Cerebellar cortex (tissue), 1 donor: ENCODE measurements at regions not wholly inside any gene's neighbourhood (a gene's known extent, or its start where the extent isn't known, plus 50 kb on each side); places are given as distances from the start of the nearest gene placed in this dataset.

Source experiments
- DNase-seq: peaks from one replicate; pipeline ENCODE4 v3.0.0-alpha.2; 2015; ENCODE audit warnings: low spot score

DNA sequence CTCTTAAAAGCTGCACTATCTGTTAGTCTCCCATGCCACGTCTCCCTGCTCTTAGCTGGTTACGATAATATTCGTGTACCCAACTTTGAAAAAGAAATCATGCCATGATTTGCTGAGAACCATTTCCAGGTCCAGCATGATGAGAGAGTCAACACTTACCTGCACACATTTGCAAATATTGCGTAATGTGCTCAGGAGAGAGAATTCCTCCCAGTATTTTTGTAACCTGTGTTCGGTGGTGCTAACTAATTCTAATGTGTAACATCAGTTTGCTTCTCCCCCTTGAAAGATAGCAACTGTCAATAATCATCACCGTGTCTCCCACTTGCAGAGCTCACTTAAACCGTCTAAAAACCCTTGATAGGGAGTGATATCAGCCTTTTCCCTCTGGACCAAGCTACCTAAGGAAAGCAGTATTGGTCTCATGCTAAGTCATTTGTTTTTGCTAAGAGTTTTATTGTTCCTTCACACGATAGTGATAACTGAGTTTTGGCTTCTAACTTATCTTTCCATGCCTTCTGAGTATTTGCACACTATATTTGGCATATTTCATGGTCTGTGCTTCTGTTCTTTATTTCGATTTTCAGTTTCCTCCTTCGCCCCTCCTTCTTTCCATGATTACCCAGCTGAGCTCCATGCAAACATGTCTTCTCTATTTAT lies 61.1 kb upstream of the IRF2BP2 start:
- no peak for DNase-seq

GRCh38 chr1:234669499-234669898 lies 59.5 kb upstream of the IRF2BP2 start:
- no peak for DNase-seq

DNA sequence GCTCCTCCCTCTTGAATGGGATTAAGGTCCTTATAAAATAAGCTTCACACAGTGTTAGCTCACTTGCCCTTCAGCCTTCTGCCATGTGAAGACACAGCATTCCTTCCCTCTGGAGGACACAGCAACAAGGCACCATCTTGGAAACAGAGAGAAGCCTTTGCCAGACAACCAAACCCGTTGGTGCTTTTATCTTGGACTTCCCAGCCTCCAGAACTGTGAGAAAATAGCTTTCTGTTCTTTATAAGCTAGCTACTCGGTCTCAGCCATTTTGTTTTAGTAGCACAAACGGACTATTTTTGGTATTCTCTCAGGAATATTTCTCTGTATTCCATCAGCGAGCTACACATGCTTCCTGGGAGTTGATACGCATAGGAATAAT lies 58.6 kb upstream of the IRF2BP2 start:
- DNase-seq = no peak

DNA sequence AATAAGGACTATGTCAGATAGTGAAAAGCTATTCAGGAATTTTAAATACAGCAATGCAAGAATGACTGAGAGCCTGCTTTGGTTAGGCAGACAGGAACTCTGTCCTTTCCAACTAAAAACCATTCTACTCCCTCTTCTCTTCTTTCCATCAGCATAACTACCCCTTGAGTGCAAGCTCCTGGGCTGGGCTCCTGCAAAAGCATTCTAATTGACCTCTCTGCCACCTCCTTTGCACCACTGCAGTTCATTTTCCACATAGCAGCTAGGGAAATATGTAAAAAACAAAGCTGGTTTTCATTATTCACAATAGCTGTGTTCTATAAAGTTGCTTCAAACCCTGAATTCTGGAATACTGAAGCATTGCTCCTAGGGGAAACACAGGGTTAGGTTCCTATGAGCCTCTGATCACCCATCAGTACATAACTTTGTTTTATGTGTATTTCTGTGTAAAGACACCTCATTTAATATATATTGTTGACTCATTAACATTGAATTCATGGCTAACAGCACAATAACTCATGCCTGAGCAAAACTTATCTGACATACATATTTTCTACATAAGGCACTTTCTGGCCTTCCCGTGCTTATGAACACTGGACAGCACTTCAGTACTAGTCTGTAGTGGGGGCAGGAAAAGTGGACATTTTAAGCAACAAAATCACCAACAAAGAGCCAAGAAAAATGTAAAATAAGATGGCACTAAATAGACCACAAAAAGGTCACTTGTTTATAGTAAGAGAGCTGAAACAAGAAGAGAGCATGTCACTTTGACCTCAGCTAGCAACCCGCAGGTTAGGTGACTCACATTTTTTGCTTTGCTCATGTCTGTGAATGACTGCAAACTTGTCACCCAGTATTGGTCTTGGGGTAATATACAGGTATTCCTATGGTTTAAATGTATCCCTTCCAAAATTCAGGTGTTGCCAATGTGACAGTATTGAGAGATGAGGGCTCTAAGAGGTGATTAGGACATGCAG lies 57.9 kb upstream of the IRF2BP2 start:
- DNase-seq = no peak

- no peak for DNase-seq
These were observed 56.8 kb upstream of the IRF2BP2 start for GRCh38 chr1:234666761-234667160.

DNA sequence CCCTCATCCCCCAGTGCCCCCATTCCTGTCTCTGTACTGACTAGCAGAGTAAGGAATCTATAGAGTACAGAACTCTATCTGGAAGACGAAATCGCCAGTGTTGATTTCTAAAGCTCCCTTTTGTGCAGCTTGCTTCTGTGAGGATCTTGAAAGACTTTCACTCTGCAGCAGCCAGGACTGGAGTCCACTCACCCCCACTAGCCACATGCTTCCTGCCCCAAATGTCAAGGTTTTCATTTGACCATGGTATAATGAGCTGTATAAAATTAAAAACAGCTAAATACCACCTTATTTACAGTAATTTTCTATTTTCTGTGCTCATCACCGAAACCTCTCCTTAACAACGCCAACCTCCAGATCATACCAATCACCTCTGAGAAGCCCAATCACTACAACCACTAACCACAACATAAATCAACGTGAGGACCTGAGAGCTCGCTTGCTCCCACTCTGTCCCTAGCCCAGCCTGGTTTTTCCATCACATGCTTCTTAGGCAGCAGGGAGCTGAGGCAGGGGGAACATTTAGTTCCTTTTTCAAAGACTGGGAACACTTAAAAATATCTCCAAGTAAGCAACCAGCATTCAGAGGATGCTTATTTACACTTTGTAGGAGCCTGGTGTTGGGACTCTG lies 56.1 kb upstream of the IRF2BP2 start:
- no peak for DNase-seq

- no peak for DNase-seq
These were observed 52.2 kb upstream of the IRF2BP2 start for GRCh38 chr1:234662148-234662547.

DNA sequence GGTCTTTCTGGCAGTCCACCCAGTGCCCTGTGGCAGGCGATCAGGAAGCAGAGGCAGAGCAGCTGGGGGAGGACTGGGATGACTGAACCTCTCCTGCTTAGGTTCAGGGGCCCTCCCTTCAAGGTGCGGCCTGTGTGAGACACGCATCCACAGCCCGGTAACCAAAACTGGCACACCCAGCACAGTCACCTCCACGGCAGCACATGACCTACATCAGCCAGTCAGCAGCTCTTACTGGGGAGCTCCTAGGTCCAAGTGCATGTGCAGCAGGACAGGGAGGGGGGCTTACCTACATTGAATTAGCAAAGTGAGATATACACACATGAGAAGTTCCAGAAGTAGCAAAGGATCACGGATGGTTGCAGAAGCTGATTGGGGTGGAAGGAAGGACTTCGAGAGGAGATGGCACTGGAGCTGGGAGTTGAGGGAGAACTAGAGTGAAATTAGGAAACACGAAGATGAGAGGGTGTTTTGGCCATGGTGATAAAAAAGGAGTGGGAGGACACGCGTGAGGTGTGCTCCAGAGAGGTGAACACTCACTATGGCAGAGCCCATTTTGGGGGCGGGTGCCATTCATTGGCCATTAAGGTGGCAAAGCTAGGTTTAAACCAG lies 51.4 kb upstream of the IRF2BP2 start:
- no peak for DNase-seq

DNA sequence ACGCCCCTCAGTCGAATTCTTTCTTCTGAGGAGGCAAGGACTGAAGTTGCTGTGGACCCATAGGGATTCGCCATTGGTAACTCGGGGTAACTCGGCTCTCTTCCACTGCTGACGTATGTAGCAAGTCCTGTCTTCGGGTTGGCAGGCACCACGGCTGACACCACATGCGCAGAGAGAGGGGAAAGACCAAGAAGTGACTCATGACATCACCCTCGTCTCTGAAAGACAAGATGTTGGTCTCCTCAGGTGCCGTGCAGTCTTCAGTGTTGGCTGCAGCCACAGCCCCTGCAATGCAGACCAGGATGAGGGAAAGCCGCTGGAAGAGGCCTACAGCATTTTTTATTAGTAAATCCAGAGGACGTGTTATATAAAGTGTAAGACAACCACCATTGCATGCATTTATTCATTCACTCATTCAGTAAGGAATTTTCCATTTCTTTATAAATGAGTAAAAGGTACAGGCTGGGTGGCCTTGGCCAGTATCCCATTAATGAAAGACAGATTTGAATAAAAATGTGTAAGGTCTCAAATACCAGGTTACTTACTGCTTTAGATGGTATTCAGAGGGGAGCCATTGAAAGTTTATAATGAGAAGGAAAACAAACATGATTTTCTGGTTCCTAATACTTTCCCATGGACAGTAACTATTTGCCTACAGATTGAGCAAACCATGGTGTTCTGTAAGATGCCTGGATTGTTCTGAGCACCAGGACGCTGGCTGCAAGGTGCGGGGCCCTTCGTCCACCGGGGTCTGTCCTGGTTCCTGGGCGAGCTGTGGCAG lies 50.7 kb upstream of the IRF2BP2 start:
- DNase-seq = no peak
